ENCODE measurements at regions not wholly inside any gene's neighbourhood (a gene's known extent, or its start where the extent isn't known, plus 50 kb on each side); places are given as distances from the start of the nearest gene placed in this dataset.

- TF ChIP-seq, protein P1, sequence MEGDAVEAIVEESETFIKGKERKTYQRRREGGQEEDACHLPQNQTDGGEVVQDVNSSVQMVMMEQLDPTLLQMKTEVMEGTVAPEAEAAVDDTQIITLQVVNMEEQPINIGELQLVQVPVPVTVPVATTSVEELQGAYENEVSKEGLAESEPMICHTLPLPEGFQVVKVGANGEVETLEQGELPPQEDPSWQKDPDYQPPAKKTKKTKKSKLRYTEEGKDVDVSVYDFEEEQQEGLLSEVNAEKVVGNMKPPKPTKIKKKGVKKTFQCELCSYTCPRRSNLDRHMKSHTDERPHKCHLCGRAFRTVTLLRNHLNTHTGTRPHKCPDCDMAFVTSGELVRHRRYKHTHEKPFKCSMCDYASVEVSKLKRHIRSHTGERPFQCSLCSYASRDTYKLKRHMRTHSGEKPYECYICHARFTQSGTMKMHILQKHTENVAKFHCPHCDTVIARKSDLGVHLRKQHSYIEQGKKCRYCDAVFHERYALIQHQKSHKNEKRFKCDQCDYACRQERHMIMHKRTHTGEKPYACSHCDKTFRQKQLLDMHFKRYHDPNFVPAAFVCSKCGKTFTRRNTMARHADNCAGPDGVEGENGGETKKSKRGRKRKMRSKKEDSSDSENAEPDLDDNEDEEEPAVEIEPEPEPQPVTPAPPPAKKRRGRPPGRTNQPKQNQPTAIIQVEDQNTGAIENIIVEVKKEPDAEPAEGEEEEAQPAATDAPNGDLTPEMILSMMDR (conservative IDR thresholded peaks at IDR 0.05; ENCODE audit: low read depth, low read length), result no peak
- TF ChIP-seq EZH2phosphoT487 (IDR thresholded peaks at IDR 0.05; ENCODE audit: borderline replicate concordance, low read length) (peak; percentile 42; the same call in 1 of the 2 replicates), EZH2 (IDR thresholded peaks at IDR 0.05; ENCODE audit: low read length, unreplicated experiment) (no peak)
These were observed 73.1 kb upstream of the ACTRT2 start for GRCh38 chr1:2948001-2948750.

Data from PC-3 (cell line).